Fibroblast of lung (primary cell): ENCODE measurements at regions not wholly inside any gene's neighbourhood (a gene's known extent, or its start where the extent isn't known, plus 50 kb on each side); places are given as distances from the start of the nearest gene placed in this dataset.

Experiments used
- DNase-seq, 2 donors: peaks; one replicate each; pipeline versions ENCODE4 v3.0.0 to v3.0.0-alpha.2; 2010; ENCODE audit warnings: low read depth in 2 of 2
- H2AFZ ChIP-seq: 2 replicates; pipeline ENCODE4 v1.5.1; 2012; ENCODE audit warnings: low read length, control low read depth, inconsistent platforms
- H3K27ac ChIP-seq: 2 replicates; pipeline ENCODE4 v1.5.1; 2011; ENCODE audit warnings: low read length, control low read depth; ENCODE audit not compliant: insufficient read depth
- H3K27me3 ChIP-seq: 2 replicates; pipeline ENCODE4 v1.5.1; 2011; ENCODE audit warnings: mild to moderate bottlenecking, low read length; ENCODE audit not compliant: control insufficient read depth, insufficient read depth
- H3K36me3 ChIP-seq: 2 replicates; pipeline ENCODE4 v1.5.1; 2011; ENCODE audit warnings: low read length; ENCODE audit not compliant: control insufficient read depth, insufficient read depth
- H3K4me1 ChIP-seq: 2 replicates; pipeline ENCODE4 v1.5.1; 2011; ENCODE audit warnings: low read length; ENCODE audit not compliant: control insufficient read depth, insufficient read depth; ENCODE audit errors: extremely low read depth
- H3K4me2 ChIP-seq: 2 replicates; pipeline ENCODE4 v1.5.1; 2011; ENCODE audit warnings: low read length, control low read depth; ENCODE audit not compliant: insufficient read depth; ENCODE audit errors: extremely low read depth
- H3K4me3 ChIP-seq, 4 experiments: fragments of 200-600 bp in 1 of 4; sonication (generic) in 1 of 4; replicated peaks in 1 of 4; 2 replicates each; pipeline ENCODE4 v1.5.1; 2011 to 2016; ENCODE audit warnings: low read length in 4 of 4, low read depth in 3 of 4, mild to moderate bottlenecking in 3 of 4, control low read depth in 2 of 4, inconsistent platforms in 1 of 4, mixed read lengths in 1 of 4; ENCODE audit not compliant: insufficient read depth in 1 of 4; ENCODE audit errors: control extremely low read depth in 1 of 4
- H3K79me2 ChIP-seq: 2 replicates; pipeline ENCODE4 v1.5.1; 2012; ENCODE audit warnings: mild to moderate bottlenecking, low read length, inconsistent platforms; ENCODE audit not compliant: control insufficient read depth, insufficient read depth
- H3K9ac ChIP-seq: 2 replicates; pipeline ENCODE4 v1.5.1; 2011; ENCODE audit warnings: mild to moderate bottlenecking, low read length, control low read depth; ENCODE audit not compliant: insufficient read depth
- H3K9me3 ChIP-seq: 2 replicates; pipeline ENCODE4 v1.5.1; 2012; ENCODE audit warnings: low read depth, low read length; ENCODE audit not compliant: control insufficient read depth, insufficient read depth
- H4K20me1 ChIP-seq: 2 replicates; pipeline ENCODE4 v1.5.1; 2011; ENCODE audit warnings: low read length; ENCODE audit not compliant: control insufficient read depth, insufficient read depth; ENCODE audit errors: extremely low read depth
- EZH2 ChIP-seq: IDR thresholded peaks from 2 replicates; pipeline ENCODE4 v1.5.1; 2012; ENCODE audit warnings: low read length, control low read depth, mild to moderate bottlenecking; ENCODE audit errors: missing control alignments
- TF ChIP-seq, protein P1 (sequence below), 2 donors: IDR thresholded peaks in 1 of 2; conservative IDR thresholded peaks in 1 of 2; 1 replicate in 1 of 2; 2 replicates in 1 of 2; pipeline ENCODE4 v1.5.1; 2011 to 2012; ENCODE audit warnings: low read length in 2 of 2, control low read depth in 1 of 2, inconsistent platforms in 1 of 2, low read depth in 1 of 2, mild to moderate bottlenecking in 1 of 2

DNA sequence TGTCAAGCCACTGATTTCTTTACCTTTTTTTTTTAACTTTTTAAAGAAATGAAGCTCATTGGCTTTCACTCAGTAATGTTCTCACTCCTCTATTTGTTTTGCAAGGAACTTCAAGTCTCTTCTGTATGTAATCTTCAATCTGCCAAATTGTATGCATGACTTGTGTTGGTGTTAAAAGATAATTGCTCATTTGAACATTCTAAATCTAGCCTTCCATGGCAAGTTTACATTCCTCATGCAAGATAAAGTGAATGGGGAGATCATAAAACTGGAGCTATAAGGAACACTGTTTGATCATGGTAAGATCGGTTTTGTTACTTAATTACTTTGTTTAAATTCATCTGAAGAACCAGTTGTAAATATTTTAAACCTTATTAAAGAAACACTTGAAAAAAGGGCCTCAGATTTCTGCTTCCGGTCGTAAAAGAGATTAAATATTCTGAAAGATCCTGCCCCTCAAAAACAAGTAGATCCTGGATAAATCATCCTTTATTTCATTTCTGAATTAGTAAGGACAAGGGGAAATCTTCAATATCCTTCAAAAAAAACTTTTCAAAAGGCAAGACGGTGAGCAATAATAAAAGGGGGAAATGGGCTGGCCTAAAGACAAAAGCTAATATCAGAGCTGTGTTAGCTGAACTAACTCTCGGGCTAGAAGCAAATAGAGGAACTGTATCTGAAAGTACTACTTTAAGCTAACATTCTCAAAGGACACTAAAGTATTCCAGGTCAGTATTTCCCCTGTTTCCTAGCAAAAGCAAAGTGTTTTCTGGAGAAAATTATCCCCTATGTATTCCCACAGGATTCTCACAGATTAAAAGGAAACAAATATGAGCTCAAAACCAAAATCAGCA, 107.0 kb upstream of the ATP11B start:
- Histone ChIP-seq H3K36me3 (no peaks in the 10 kb centered on the region), H2AFZ (no peak overlapping the region), H3K4me1 (no peaks in the 10 kb centered on the region), H3K27ac (no peak overlapping the region), H3K9ac (no peak overlapping the region), H3K4me3 (no peak overlapping the region), H3K9me3 (no peaks in the 10 kb centered on the region), H3K27me3 (no peaks in the 10 kb centered on the region), H3K4me2 (no peak overlapping the region), H4K20me1 (no peaks in the 10 kb centered on the region), H3K79me2 (no peaks in the 10 kb centered on the region)
- no peak for TF ChIP-seq EZH2
- TF ChIP-seq, protein P1, sequence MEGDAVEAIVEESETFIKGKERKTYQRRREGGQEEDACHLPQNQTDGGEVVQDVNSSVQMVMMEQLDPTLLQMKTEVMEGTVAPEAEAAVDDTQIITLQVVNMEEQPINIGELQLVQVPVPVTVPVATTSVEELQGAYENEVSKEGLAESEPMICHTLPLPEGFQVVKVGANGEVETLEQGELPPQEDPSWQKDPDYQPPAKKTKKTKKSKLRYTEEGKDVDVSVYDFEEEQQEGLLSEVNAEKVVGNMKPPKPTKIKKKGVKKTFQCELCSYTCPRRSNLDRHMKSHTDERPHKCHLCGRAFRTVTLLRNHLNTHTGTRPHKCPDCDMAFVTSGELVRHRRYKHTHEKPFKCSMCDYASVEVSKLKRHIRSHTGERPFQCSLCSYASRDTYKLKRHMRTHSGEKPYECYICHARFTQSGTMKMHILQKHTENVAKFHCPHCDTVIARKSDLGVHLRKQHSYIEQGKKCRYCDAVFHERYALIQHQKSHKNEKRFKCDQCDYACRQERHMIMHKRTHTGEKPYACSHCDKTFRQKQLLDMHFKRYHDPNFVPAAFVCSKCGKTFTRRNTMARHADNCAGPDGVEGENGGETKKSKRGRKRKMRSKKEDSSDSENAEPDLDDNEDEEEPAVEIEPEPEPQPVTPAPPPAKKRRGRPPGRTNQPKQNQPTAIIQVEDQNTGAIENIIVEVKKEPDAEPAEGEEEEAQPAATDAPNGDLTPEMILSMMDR (conservative IDR thresholded peaks at IDR 0.05 in 1 of 2, IDR thresholded peaks at IDR 0.05 in 1 of 2; ENCODE audit: low read depth in 1 of 2, low read length in 2 of 2), result no peak
- DNase-seq, result no peak

DNA sequence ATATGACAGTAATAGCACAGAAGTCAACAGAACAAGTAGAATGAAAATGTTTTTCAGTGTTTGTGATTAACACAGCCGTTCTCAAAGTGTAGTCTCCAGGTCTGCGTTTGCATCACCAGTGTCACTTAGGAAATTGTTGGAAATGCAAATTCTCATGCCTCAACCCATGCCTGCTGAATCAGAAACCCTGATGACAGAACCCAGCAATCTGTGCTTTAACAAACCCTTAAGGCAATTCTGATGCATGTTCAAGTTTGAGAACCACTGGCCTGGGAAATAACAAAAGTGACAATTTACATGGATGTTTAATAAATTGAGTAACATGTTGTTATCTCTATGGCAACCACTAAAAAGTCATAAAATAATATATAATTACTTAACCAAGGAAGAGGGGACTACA, 103.1 kb upstream of the ATP11B start:
- Histone ChIP-seq H3K4me1 (no peaks in the 10 kb centered on the region), H3K9ac (no peak overlapping the region), H3K36me3 (no peaks in the 10 kb centered on the region), H3K9me3 (no peaks in the 10 kb centered on the region), H3K4me2 (no peak overlapping the region), H3K4me3 (no peak overlapping the region), H3K27me3 (no peaks in the 10 kb centered on the region), H3K79me2 (no peaks in the 10 kb centered on the region), H2AFZ (no peak overlapping the region), H3K27ac (no peak overlapping the region), H4K20me1 (no peaks in the 10 kb centered on the region)
- no peak for DNase-seq
- no peak for TF ChIP-seq EZH2
- TF ChIP-seq, protein P1 (conservative IDR thresholded peaks at IDR 0.05 in 1 of 2, IDR thresholded peaks at IDR 0.05 in 1 of 2; ENCODE audit: low read depth in 1 of 2, low read length in 2 of 2), result no peak

DNA sequence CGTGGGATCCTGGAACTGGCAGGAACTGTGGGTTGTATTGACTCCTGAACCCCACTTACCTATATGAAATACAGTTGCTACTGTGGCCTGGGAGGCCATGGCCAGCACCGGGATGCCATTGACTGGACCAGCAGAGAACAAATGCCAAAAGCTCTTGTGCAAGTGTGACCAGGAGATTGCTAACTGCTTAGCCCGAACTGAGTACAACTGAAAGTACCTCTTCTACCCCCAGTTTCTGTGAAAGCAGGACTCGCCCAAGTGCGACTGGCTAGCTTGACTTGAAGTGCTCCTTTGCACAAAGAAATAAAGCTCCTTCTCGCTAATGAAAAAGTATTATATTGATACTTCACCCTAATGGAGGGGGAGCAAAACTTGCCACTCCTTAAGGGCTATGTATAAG, 101.3 kb upstream of the ATP11B start:
- no peak overlapping the region for H3K27ac ChIP-seq
- DNase-seq, result no peak
- H2AFZ ChIP-seq, result no peak overlapping the region
- H3K4me3 ChIP-seq, result no peak overlapping the region
- no peak overlapping the region for H3K4me2 ChIP-seq
- H3K9me3 ChIP-seq, result no peaks in the 10 kb centered on the region
- H3K9ac ChIP-seq, result no peak overlapping the region
- no peaks in the 10 kb centered on the region for H3K79me2 ChIP-seq
- TF ChIP-seq, protein P1 (conservative IDR thresholded peaks at IDR 0.05 in 1 of 2, IDR thresholded peaks at IDR 0.05 in 1 of 2; ENCODE audit: low read depth in 1 of 2, low read length in 2 of 2), result no peak
- no peak for TF ChIP-seq EZH2
- H3K4me1 ChIP-seq, result no peaks in the 10 kb centered on the region
- no peaks in the 10 kb centered on the region for H4K20me1 ChIP-seq
- no peaks in the 10 kb centered on the region for H3K27me3 ChIP-seq
- H3K36me3 ChIP-seq, result no peaks in the 10 kb centered on the region
